Mesenchymal stem cell (in vitro differentiated cells and primary cell): ENCODE measurements at regions not wholly inside any gene's neighbourhood (a gene's known extent, or its start where the extent isn't known, plus 50 kb on each side); places are given as distances from the start of the nearest gene placed in this dataset.

Experiments
- DNase-seq: peaks from one replicate; pipeline ENCODE4 v3.0.0-alpha.2; 2013
- H2AFZ ChIP-seq: one replicate; pipeline ENCODE4 v1.6.1; 2013; ENCODE audit warnings: low read depth, mild to moderate bottlenecking, control low read depth, inconsistent platforms, low read length, moderate library complexity
- H2AK5ac ChIP-seq: 2 replicates; pipeline ENCODE4 v1.6.1; 2013; ENCODE audit warnings: low read length, moderate library complexity, mild to moderate bottlenecking, inconsistent platforms; ENCODE audit not compliant: severe bottlenecking
- H2BK120ac ChIP-seq: one replicate; pipeline ENCODE4 v1.6.1; 2013; ENCODE audit warnings: low read depth, mild to moderate bottlenecking, inconsistent platforms, low read length, moderate library complexity
- H2BK12ac ChIP-seq, 2 experiments: one replicate each; pipeline ENCODE4 v1.6.1; 2013; ENCODE audit warnings: inconsistent platforms in 2 of 2, low read length in 2 of 2, mild to moderate bottlenecking in 2 of 2, moderate library complexity in 2 of 2, control low read depth in 1 of 2
- H2BK15ac ChIP-seq: one replicate; pipeline ENCODE4 v1.6.1; 2013; ENCODE audit warnings: mild to moderate bottlenecking, low read depth, inconsistent platforms; ENCODE audit not compliant: poor library complexity, severe bottlenecking
- H2BK5ac ChIP-seq: 2 replicates; pipeline ENCODE4 v1.6.1; 2013; ENCODE audit warnings: low read depth, mild to moderate bottlenecking, low read length, control low read depth, inconsistent platforms; ENCODE audit not compliant: poor library complexity, severe bottlenecking
- H3K14ac ChIP-seq, 2 experiments: one replicate each; pipeline ENCODE4 v1.6.1; 2013; ENCODE audit warnings: inconsistent platforms in 2 of 2, low read length in 2 of 2, control low read depth in 1 of 2, mild to moderate bottlenecking in 1 of 2, moderate library complexity in 1 of 2
- H3K18ac ChIP-seq, 2 experiments: one replicate each; pipeline ENCODE4 v1.6.1; 2013; ENCODE audit warnings: inconsistent platforms in 2 of 2, low read length in 2 of 2, control low read depth in 1 of 2, low read depth in 1 of 2, mild to moderate bottlenecking in 1 of 2
- H3K23ac ChIP-seq, 2 experiments: one replicate each; pipeline ENCODE4 v1.6.1; 2013; ENCODE audit warnings: inconsistent platforms in 2 of 2, low read length in 2 of 2, mild to moderate bottlenecking in 2 of 2, moderate library complexity in 2 of 2, control low read depth in 1 of 2
- H3K27ac ChIP-seq: 2 replicates; pipeline ENCODE4 v1.5.1; 2013; ENCODE audit warnings: mild to moderate bottlenecking, moderate library complexity, low read length, control low read depth, inconsistent platforms; ENCODE audit not compliant: poor library complexity, severe bottlenecking
- H3K27me3 ChIP-seq, 2 experiments: 2 replicates each; pipeline versions ENCODE4 v1.6.1 to v1.7.0; 2013; ENCODE audit warnings: low read length in 2 of 2, mild to moderate bottlenecking in 2 of 2, moderate library complexity in 2 of 2, control low read depth in 1 of 2, inconsistent platforms in 1 of 2; ENCODE audit not compliant: control insufficient read depth in 1 of 2, insufficient read depth in 1 of 2
- H3K36me3 ChIP-seq, 2 experiments: 2 replicates each; pipeline versions ENCODE4 v1.6.1 to v1.7.0; 2013; ENCODE audit warnings: low read length in 2 of 2, control low read depth in 1 of 2, inconsistent platforms in 1 of 2, low read depth in 1 of 2, mild to moderate bottlenecking in 1 of 2; ENCODE audit not compliant: insufficient read depth in 2 of 2, control insufficient read depth in 1 of 2
- H3K4ac ChIP-seq, 2 experiments: one replicate each; pipeline ENCODE4 v1.6.1; 2013; ENCODE audit warnings: inconsistent platforms in 2 of 2, low read length in 2 of 2, mild to moderate bottlenecking in 2 of 2, moderate library complexity in 2 of 2, control low read depth in 1 of 2, low read depth in 1 of 2
- H3K4me1 ChIP-seq: 2 replicates; pipeline ENCODE4 v1.6.1; 2013; ENCODE audit warnings: low read depth, low read length, control low read depth; ENCODE audit not compliant: control insufficient read depth, insufficient read depth
- H3K4me2 ChIP-seq: 2 replicates; pipeline ENCODE4 v1.6.1; 2013; ENCODE audit warnings: low read length, mild to moderate bottlenecking, inconsistent platforms; ENCODE audit not compliant: poor library complexity, severe bottlenecking
- H3K4me3 ChIP-seq, 2 experiments: 2 replicates each; pipeline versions ENCODE4 v1.5.1 to v1.7.0; 2013; ENCODE audit warnings: low read length in 2 of 2, mild to moderate bottlenecking in 2 of 2, control low read depth in 1 of 2, low read depth in 1 of 2; ENCODE audit not compliant: insufficient read depth in 1 of 2
- H3K79me1 ChIP-seq: replicated peaks from 2 replicates; pipeline ENCODE4 v1.6.1; 2013; ENCODE audit warnings: mild to moderate bottlenecking, control low read depth, low read length, inconsistent platforms; ENCODE audit not compliant: poor library complexity, severe bottlenecking
- H3K9ac ChIP-seq: 2 replicates; pipeline ENCODE4 v1.7.0; 2013; ENCODE audit warnings: mild to moderate bottlenecking, low read length, moderate library complexity
- H3K9me3 ChIP-seq: 2 replicates; pipeline ENCODE4 v1.7.0; 2013; ENCODE audit warnings: mild to moderate bottlenecking, low read length; ENCODE audit not compliant: control insufficient read depth
- H4K8ac ChIP-seq: one replicate; pipeline ENCODE4 v1.6.1; 2013; ENCODE audit warnings: inconsistent platforms, mild to moderate bottlenecking, low read length, moderate library complexity
- H4K91ac ChIP-seq: one replicate; pipeline ENCODE4 v1.6.1; 2013; ENCODE audit warnings: mild to moderate bottlenecking, low read length, inconsistent platforms
- WGBS: methylation state at CpG from one replicate; pipeline ENCODE4 v1.1.7; 2013; ENCODE audit warnings: mixed read lengths; 5-methylcytosine and 5-hydroxymethylcytosine counted together

GRCh38 chr20:60653111-60653845 lies 598.8 kb upstream of the CDH4 start:
- no peak overlapping the region for H3K9ac ChIP-seq
- H3K23ac ChIP-seq: no peak overlapping the region
- no peaks in the 10 kb centered on the region for H3K36me3 ChIP-seq
- no peak for DNase-seq
- H2BK120ac ChIP-seq: no peak overlapping the region
- no peak overlapping the region for H3K4me2 ChIP-seq
- no peak overlapping the region for H3K4ac ChIP-seq
- H2AFZ ChIP-seq: no peak overlapping the region
- H2AK5ac ChIP-seq: no peak overlapping the region
- no peak overlapping the region for H2BK15ac ChIP-seq
- H3K4me1 ChIP-seq: no peaks in the 10 kb centered on the region
- no peak overlapping the region for H4K91ac ChIP-seq
- H3K4me3 ChIP-seq: no peak overlapping the region
- no peak overlapping the region for H3K18ac ChIP-seq
- no peaks in the 10 kb centered on the region for H3K27me3 ChIP-seq
- no peak overlapping the region for H3K27ac ChIP-seq
- H4K8ac ChIP-seq: no peak overlapping the region
- H3K9me3 ChIP-seq: peaks cover 7% of the 10 kb centered on the region
- H2BK12ac ChIP-seq: no peak overlapping the region
- 22% methylated on average over 1 of the region's 2 CpGs for WGBS
- H2BK5ac ChIP-seq: no peak overlapping the region
- no peaks in the 10 kb centered on the region for H3K79me1 ChIP-seq
- no peak overlapping the region for H3K14ac ChIP-seq

- Histone ChIP-seq H2AFZ (no peak overlapping the region), H3K4me3 (no peak overlapping the region), H3K9me3 (peaks cover 7% of the 10 kb centered on the region), H3K18ac (no peak overlapping the region), H2BK12ac (no peak overlapping the region), H3K79me1 (no peaks in the 10 kb centered on the region), H4K91ac (no peak overlapping the region), H3K27me3 (peaks cover 0 to 5% of the 10 kb centered on the region in 2 experiments), H3K36me3 (no peaks in the 10 kb centered on the region), H3K4me1 (no peaks in the 10 kb centered on the region), H2AK5ac (no peak overlapping the region), H3K27ac (no peak overlapping the region), H3K4ac (no peak overlapping the region), H3K4me2 (no peak overlapping the region), H3K23ac (no peak overlapping the region), H2BK120ac (no peak overlapping the region), H3K9ac (no peak overlapping the region), H2BK5ac (no peak overlapping the region), H3K14ac (no peak overlapping the region), H4K8ac (no peak overlapping the region), H2BK15ac (no peak overlapping the region)
- 54% methylated on average over 13 of the region's 13 CpGs for WGBS
- DNase-seq: no peak
Measured at GRCh38 chr20:60658681-60659080, 593.4 kb upstream of the CDH4 start.

- Histone ChIP-seq H3K27ac (no peak overlapping the region), H3K9me3 (peaks cover 6% of the 10 kb centered on the region), H3K36me3 (no peaks in the 10 kb centered on the region), H2BK5ac (no peak overlapping the region), H3K18ac (no peak overlapping the region), H3K79me1 (no peaks in the 10 kb centered on the region), H3K14ac (no peak overlapping the region), H3K27me3 (peaks cover 0 to 5% of the 10 kb centered on the region in 2 experiments), H4K91ac (no peak overlapping the region), H2AFZ (no peak overlapping the region), H2BK15ac (no peak overlapping the region), H2BK120ac (no peak overlapping the region), H3K9ac (no peak overlapping the region), H2BK12ac (no peak overlapping the region), H2AK5ac (no peak overlapping the region), H3K4me1 (no peaks in the 10 kb centered on the region), H4K8ac (no peak overlapping the region), H3K23ac (no peak overlapping the region), H3K4ac (no peak overlapping the region), H3K4me2 (no peak overlapping the region), H3K4me3 (no peak overlapping the region)
- no peak for DNase-seq
- 86% methylated on average over 7 of the region's 8 CpGs for WGBS
Measured at GRCh38 chr20:60659240-60659639, 592.8 kb upstream of the CDH4 start.

GRCh38 chr20:60662307-60662706 lies 589.8 kb upstream of the CDH4 start:
- no peak overlapping the region for H2AK5ac ChIP-seq
- no peaks in the 10 kb centered on the region for H3K4me1 ChIP-seq
- WGBS: 73% methylated on average over 3 of the region's 3 CpGs

More at GRCh38 chr20:60662307-60662706, 589.8 kb upstream of the CDH4 start:
- Histone ChIP-seq H3K14ac (no peak overlapping the region), H3K23ac (no peak overlapping the region), H4K8ac (no peak overlapping the region), H3K36me3 (no peaks in the 10 kb centered on the region), H2BK15ac (no peak overlapping the region), H2BK5ac (no peak overlapping the region), H3K9ac (no peak overlapping the region), H3K18ac (no peak overlapping the region), H3K4me3 (no peak overlapping the region), H4K91ac (no peak overlapping the region), H3K4ac (no peak overlapping the region), H3K79me1 (no peaks in the 10 kb centered on the region), H3K27me3 (peaks cover 0 to 5% of the 10 kb centered on the region in 2 experiments), H3K9me3 (no peaks in the 10 kb centered on the region), H2BK12ac (no peak overlapping the region), H2AFZ (no peak overlapping the region), H2BK120ac (no peak overlapping the region), H3K27ac (no peak overlapping the region), H3K4me2 (no peak overlapping the region)
- no peak for DNase-seq
